ENCODE measurements at regions not wholly inside any gene's neighbourhood (a gene's known extent, or its start where the extent isn't known, plus 50 kb on each side); places are given as distances from the start of the nearest gene placed in this dataset.

DNA sequence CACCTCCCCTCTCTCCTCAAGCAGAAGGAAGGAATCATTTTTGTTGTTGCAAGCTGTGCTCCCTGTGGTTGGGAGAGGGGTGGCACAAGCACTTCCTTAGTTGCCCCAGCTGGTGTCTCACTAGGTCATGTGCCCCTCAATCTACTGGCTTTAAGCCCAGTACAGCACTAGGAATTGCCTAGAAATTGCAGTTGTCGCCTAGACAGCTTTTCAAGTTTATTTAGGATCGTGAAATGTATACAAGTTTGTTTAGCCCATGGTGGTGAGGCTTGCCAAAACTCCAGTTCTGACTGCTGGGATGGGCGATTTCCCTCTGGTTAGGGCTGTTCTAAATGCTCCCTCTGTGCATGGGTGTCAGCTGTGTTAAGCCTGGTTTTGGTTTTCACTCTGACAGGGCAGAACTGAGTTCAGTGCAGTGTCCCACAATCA, 126.8 kb upstream of the ZNF644 start:
- no peak for TF ChIP-seq EP300 (IDR thresholded peaks at IDR 0.05)
- TF ChIP-seq POLR2AphosphoS5 (IDR thresholded peaks at IDR 0.05): no peak
- TF ChIP-seq, protein P1, sequence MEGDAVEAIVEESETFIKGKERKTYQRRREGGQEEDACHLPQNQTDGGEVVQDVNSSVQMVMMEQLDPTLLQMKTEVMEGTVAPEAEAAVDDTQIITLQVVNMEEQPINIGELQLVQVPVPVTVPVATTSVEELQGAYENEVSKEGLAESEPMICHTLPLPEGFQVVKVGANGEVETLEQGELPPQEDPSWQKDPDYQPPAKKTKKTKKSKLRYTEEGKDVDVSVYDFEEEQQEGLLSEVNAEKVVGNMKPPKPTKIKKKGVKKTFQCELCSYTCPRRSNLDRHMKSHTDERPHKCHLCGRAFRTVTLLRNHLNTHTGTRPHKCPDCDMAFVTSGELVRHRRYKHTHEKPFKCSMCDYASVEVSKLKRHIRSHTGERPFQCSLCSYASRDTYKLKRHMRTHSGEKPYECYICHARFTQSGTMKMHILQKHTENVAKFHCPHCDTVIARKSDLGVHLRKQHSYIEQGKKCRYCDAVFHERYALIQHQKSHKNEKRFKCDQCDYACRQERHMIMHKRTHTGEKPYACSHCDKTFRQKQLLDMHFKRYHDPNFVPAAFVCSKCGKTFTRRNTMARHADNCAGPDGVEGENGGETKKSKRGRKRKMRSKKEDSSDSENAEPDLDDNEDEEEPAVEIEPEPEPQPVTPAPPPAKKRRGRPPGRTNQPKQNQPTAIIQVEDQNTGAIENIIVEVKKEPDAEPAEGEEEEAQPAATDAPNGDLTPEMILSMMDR (IDR thresholded peaks at IDR 0.05): no peak
- TF ChIP-seq POLR2A (IDR thresholded peaks at IDR 0.05): no peak
- 3 to 24% methylated on average over 3 of the region's 3 CpGs for WGBS, 2 donors
- DNase-seq: no peak
- intact Hi-C loops (cut with DNase I): no loop called here
- H3K27me3 ChIP-seq: no peaks in the 10 kb centered on the region
- H3K4me3 ChIP-seq: no peak overlapping the region
- no peaks in the 10 kb centered on the region for H3K36me3 ChIP-seq
- H3K9me3 ChIP-seq: no peaks in the 10 kb centered on the region
- no peak overlapping the region for H3K27ac ChIP-seq
- H3K4me1 ChIP-seq: no peaks in the 10 kb centered on the region

DNA sequence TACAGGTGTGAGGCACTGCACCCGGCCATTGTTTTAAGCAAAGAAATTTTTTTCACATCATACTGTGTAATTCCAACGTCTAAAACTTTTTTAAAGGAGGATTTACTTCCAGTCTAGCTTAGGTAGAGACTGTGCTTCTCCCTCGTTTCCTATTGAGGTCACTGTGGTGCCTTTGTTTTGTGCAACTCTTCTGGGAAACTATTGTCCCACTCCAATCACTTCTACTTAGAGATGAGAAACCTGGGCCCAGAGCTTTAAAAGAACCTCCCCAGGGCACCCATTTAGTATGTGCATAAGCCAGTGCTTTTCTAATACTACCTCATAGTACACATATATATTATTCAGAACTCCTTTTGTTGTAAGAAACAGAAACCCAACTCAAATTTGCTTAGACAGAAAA, 120.0 kb upstream of the ZNF644 start:
- DNase-seq: no peak
- Histone ChIP-seq H3K36me3 (no peaks in the 10 kb centered on the region), H3K4me1 (no peaks in the 10 kb centered on the region), H3K27ac (no peak overlapping the region), H3K9me3 (no peaks in the 10 kb centered on the region), H3K27me3 (no peaks in the 10 kb centered on the region), H3K4me3 (no peak overlapping the region)
- intact Hi-C loops (cut with DNase I): no loop called here
- WGBS, 2 donors: 72 to 77% methylated on average over 3 of the region's 3 CpGs
- TF ChIP-seq, protein P1 (IDR thresholded peaks at IDR 0.05): no peak
- no peak for TF ChIP-seq POLR2AphosphoS5 (IDR thresholded peaks at IDR 0.05)
- no peak for TF ChIP-seq EP300 (IDR thresholded peaks at IDR 0.05)
- no peak for TF ChIP-seq POLR2A (IDR thresholded peaks at IDR 0.05)

GRCh38 chr1:91138959-91139358, 117.1 kb upstream of the ZNF644 start:
- intact Hi-C loops (cut with DNase I): no loop called here
- H3K4me1 ChIP-seq: no peaks in the 10 kb centered on the region
- TF ChIP-seq POLR2A (IDR thresholded peaks at IDR 0.05): no peak
- TF ChIP-seq EP300 (IDR thresholded peaks at IDR 0.05): no peak
- TF ChIP-seq, protein P1 (IDR thresholded peaks at IDR 0.05): no peak
- TF ChIP-seq POLR2AphosphoS5 (IDR thresholded peaks at IDR 0.05): no peak
- H3K27me3 ChIP-seq: no peaks in the 10 kb centered on the region
- H3K9me3 ChIP-seq: no peaks in the 10 kb centered on the region
- no peaks in the 10 kb centered on the region for H3K36me3 ChIP-seq
- no peak overlapping the region for H3K27ac ChIP-seq
- no peak for DNase-seq
- H3K4me3 ChIP-seq: no peak overlapping the region
- 56 to 73% methylated on average over 3 of the region's 3 CpGs for WGBS, 2 donors

- no peak for DNase-seq
- H3K36me3 ChIP-seq: no peaks in the 10 kb centered on the region
- no peak for TF ChIP-seq POLR2AphosphoS5 (IDR thresholded peaks at IDR 0.05)
- TF ChIP-seq, protein P1 (IDR thresholded peaks at IDR 0.05): no peak
- TF ChIP-seq EP300 (IDR thresholded peaks at IDR 0.05): no peak
- no peak for TF ChIP-seq POLR2A (IDR thresholded peaks at IDR 0.05)
- no peaks in the 10 kb centered on the region for H3K9me3 ChIP-seq
- H3K27ac ChIP-seq: no peak overlapping the region
- no peak overlapping the region for H3K4me3 ChIP-seq
- H3K27me3 ChIP-seq: no peaks in the 10 kb centered on the region
- H3K4me1 ChIP-seq: no peaks in the 10 kb centered on the region
- 95 to 96% methylated on average over 1 of the region's 1 CpG for WGBS, 2 donors
- intact Hi-C loops (cut with DNase I): no loop called here
These were observed 115.5 kb upstream of the ZNF644 start for GRCh38 chr1:91137173-91137852.

- 92 to 96% methylated on average over 11 of the region's 11 CpGs for WGBS, 2 donors
- H3K27ac ChIP-seq: no peak overlapping the region
- no peak for TF ChIP-seq POLR2A (IDR thresholded peaks at IDR 0.05)
- TF ChIP-seq EP300 (IDR thresholded peaks at IDR 0.05): no peak
- TF ChIP-seq, protein P1 (IDR thresholded peaks at IDR 0.05): no peak
- no peak for TF ChIP-seq POLR2AphosphoS5 (IDR thresholded peaks at IDR 0.05)
- no peaks in the 10 kb centered on the region for H3K27me3 ChIP-seq
- H3K36me3 ChIP-seq: no peaks in the 10 kb centered on the region
- intact Hi-C loops (cut with DNase I): no loop called here
- no peak for DNase-seq
- H3K9me3 ChIP-seq: no peaks in the 10 kb centered on the region
- H3K4me3 ChIP-seq: no peak overlapping the region
- H3K4me1 ChIP-seq: no peaks in the 10 kb centered on the region
These were observed 114.0 kb upstream of the ZNF644 start for GRCh38 chr1:91135799-91136198.
